SK-N-SH (cell line): ENCODE measurements at regions not wholly inside any gene's neighbourhood (a gene's known extent, or its start where the extent isn't known, plus 50 kb on each side); places are given as distances from the start of the nearest gene placed in this dataset.
"Not testable (repeated sequence)": the region's sequence is repeated elsewhere in the genome, so short reads cannot be mapped to it uniquely, and the experiment has no call there.

Experiments
- CTCF ChIA-PET: fragments of 300-600, 350-600 bp; formaldehyde crosslinking; extraction: SDS; loops from one replicate; lab custom pipeline; 2021; lab: Yijun Ruan, JAX
- POLR2A ChIA-PET: fragments of 350-600 bp; sonication (Branson Sonifier 250); formaldehyde crosslinking; extraction: SDS; loops from one replicate; lab custom pipeline; 2020; ENCODE audit warnings: antibody characterized with exemption, inconsistent platforms; lab: Yijun Ruan, JAX
- DNase-seq: peaks from one replicate; pipeline ENCODE4 v3.0.0; 2012
- H2AFZ ChIP-seq: fragments of 200-600 bp; sonication (generic); 2 replicates; pipeline ENCODE4 v1.8.1; 2016; ENCODE audit warnings: antibody characterized with exemption, mild to moderate bottlenecking, low read depth
- H3F3A ChIP-seq: fragments of 200-600 bp; sonication (generic); replicated peaks from 2 replicates; pipeline ENCODE3; 2016; ENCODE audit warnings: antibody characterized with exemption, mild to moderate bottlenecking; ENCODE audit not compliant: insufficient read depth
- H3K27ac ChIP-seq, 2 experiments: fragments of 200-500 bp in 1 of 2; fragments of 200-600 bp in 1 of 2; sonication (Bioruptor generic) in 1 of 2; sonication (generic), shearing (Covaris generic) in 1 of 2; 2 replicates each; pipeline versions ENCODE4 v1.5.1 to v1.6.1; 2014 to 2016; ENCODE audit warnings: low read depth in 2 of 2, inconsistent platforms in 1 of 2, low read length in 1 of 2, mild to moderate bottlenecking in 1 of 2, mixed read lengths in 1 of 2
- H3K27me3 ChIP-seq: fragments of 200-600 bp; sonication (generic), shearing (Covaris generic); 2 replicates; pipeline ENCODE4 v1.6.1; 2016; ENCODE audit warnings: mixed run types; ENCODE audit not compliant: insufficient read depth
- H3K36me3 ChIP-seq, 2 experiments: fragments of 200-500 bp in 1 of 2; fragments of 200-600 bp in 1 of 2; sonication (Bioruptor generic) in 1 of 2; sonication (generic) in 1 of 2; replicated peaks in 1 of 2; 2 replicates each; pipeline versions ENCODE3 to v1.5.1; 2014 to 2016; ENCODE audit warnings: low read length in 1 of 2, mild to moderate bottlenecking in 1 of 2; ENCODE audit not compliant: insufficient read depth in 2 of 2, control insufficient read depth in 1 of 2
- H3K4me1 ChIP-seq, 2 experiments: fragments of 200-500 bp in 1 of 2; fragments of 200-600 bp in 1 of 2; sonication (Bioruptor generic) in 1 of 2; sonication (generic), shearing (Covaris generic) in 1 of 2; 2 replicates each; pipeline versions ENCODE4 v1.5.1 to v1.6.1; 2014 to 2016; ENCODE audit warnings: low read depth in 1 of 2, low read length in 1 of 2, mixed run types in 1 of 2; ENCODE audit not compliant: insufficient read depth in 2 of 2, control insufficient read depth in 1 of 2
- H3K4me2 ChIP-seq: fragments of 200-600 bp; sonication (generic), shearing (Covaris generic); 2 replicates; pipeline ENCODE4 v1.6.1; 2017; ENCODE audit warnings: mixed run types
- H3K4me3 ChIP-seq, 2 experiments: fragments of 200-500 bp in 1 of 2; fragments of 200-600 bp in 1 of 2; sonication (Bioruptor generic) in 1 of 2; sonication (generic), shearing (Covaris generic) in 1 of 2; 2 replicates each; pipeline versions ENCODE4 v1.5.1 to v1.8.1; 2014 to 2016; ENCODE audit warnings: low read depth in 2 of 2, inconsistent platforms in 1 of 2, low read length in 1 of 2, mild to moderate bottlenecking in 1 of 2, mixed read lengths in 1 of 2, moderate library complexity in 1 of 2
- H3K79me2 ChIP-seq: fragments of 200-600 bp; sonication (generic); 2 replicates; pipeline ENCODE4 v1.8.1; 2017; ENCODE audit warnings: mild to moderate bottlenecking; ENCODE audit not compliant: insufficient read depth
- H3K9ac ChIP-seq: fragments of 200-600 bp; sonication (generic); 2 replicates; pipeline ENCODE4 v1.6.1; 2017; ENCODE audit warnings: mixed run types
- H3K9me2 ChIP-seq: fragments of 200-600 bp; sonication (generic); 2 replicates; pipeline ENCODE4 v1.6.1; 2017; ENCODE audit warnings: mixed run types
- H3K9me3 ChIP-seq: fragments of 200-600 bp; sonication (generic); 2 replicates; pipeline ENCODE4 v1.6.1; 2017; ENCODE audit warnings: mixed run types, mild to moderate bottlenecking, moderate library complexity
- H4K20me1 ChIP-seq: fragments of 200-600 bp; sonication (generic); 2 replicates; pipeline ENCODE4 v1.6.1; 2017; ENCODE audit warnings: mild to moderate bottlenecking, mixed run types; ENCODE audit not compliant: insufficient read depth
- CHD2 ChIP-seq: fragments of 150-350 bp; IDR thresholded peaks from 2 replicates; pipeline ENCODE4 v1.6.1; 2018; ENCODE audit warnings: low read length; ENCODE audit not compliant: partially characterized antibody
- EZH2phosphoT487 ChIP-seq: fragments of 200-600 bp; sonication (generic); IDR thresholded peaks from 2 replicates; pipeline ENCODE4 v1.6.1; 2017; ENCODE audit warnings: low read depth, mixed run types, mild to moderate bottlenecking, antibody characterized with exemption, moderate library complexity, borderline replicate concordance
- FOXM1 ChIP-seq: IDR thresholded peaks from 2 replicates; pipeline ENCODE4 v1.4.0; 2012; ENCODE audit warnings: low read depth, mild to moderate bottlenecking
- GABPA ChIP-seq: IDR thresholded peaks from 2 replicates; pipeline ENCODE4 v1.4.0; 2012; ENCODE audit warnings: low read depth, mild to moderate bottlenecking
- JUND ChIP-seq: IDR thresholded peaks from 2 replicates; pipeline ENCODE4 v1.4.0; 2012
- MEF2A ChIP-seq: IDR thresholded peaks from 2 replicates; pipeline ENCODE4 v1.4.0; 2012; ENCODE audit warnings: low read depth, borderline replicate concordance
- RCOR1 ChIP-seq: fragments of 150-350 bp; IDR thresholded peaks from 2 replicates; pipeline ENCODE4 v1.6.1; 2017; ENCODE audit warnings: antibody characterized with exemption, low read length
- SIN3A ChIP-seq: IDR thresholded peaks from 2 replicates; pipeline ENCODE4 v1.6.1; 2012; ENCODE audit warnings: low read depth, mild to moderate bottlenecking, low read length, moderate library complexity, borderline replicate concordance
- WGBS: methylation state at CpG from one replicate; pipeline ENCODE4 v1.1.6; 2017; ENCODE audit warnings: low lambda C conversion rate; 5-methylcytosine and 5-hydroxymethylcytosine counted together
- TF ChIP-seq, protein P1 (sequence below): IDR thresholded peaks from 2 replicates; pipeline ENCODE4 v1.4.0; 2012; ENCODE audit warnings: low read depth
- TF ChIP-seq, protein P2 (sequence below): fragments of 150-350 bp; IDR thresholded peaks from 2 replicates; pipeline ENCODE4 v1.6.1; 2017; ENCODE audit warnings: antibody characterized with exemption, low read length, low read depth, borderline replicate concordance
- TF ChIP-seq, protein P3 (sequence below): fragments of 200-600 bp; sonication (generic); IDR thresholded peaks from 2 replicates; pipeline ENCODE4 v1.6.1; 2017; ENCODE audit warnings: antibody characterized with exemption, mild to moderate bottlenecking, moderate library complexity
- TF ChIP-seq, protein P4 (sequence below): IDR thresholded peaks from 2 replicates; pipeline ENCODE4; 2012
- TF ChIP-seq, protein P5 (sequence below): fragments of 150-350 bp; IDR thresholded peaks from 2 replicates; pipeline ENCODE4 v1.6.1; 2016; ENCODE audit warnings: mild to moderate bottlenecking, low read depth, low read length

DNA sequence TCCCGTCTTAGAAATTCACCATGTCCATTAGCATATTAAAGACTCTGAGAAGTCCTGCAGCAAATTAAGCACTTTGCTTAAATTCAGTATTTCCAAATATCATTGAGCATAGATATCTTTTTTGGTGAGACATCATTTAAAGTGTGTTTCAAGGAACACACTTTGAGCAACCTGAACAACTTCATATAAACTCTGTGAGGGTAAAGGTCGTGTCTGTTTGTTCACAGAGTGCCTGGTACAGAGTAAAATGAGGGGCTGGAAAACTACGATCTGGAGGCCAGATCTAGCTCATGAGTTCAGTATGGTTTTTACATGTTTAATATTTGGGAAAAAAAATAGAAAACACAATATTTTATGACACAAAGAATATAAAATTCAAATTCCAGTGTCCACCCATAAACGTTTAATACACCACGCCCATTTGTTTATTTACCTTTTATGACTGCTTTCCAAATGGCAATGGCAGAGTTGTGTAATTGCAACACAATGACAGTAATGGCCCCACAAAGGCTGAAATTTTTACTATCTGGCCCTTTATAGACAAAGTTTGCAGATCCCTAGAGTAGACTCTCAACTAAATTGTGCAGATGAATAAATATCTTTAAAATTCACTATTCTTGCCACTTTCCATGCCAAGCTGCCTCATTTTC lies 67.4 kb downstream of the SNTN start:
- TF ChIP-seq FOXM1 (no peak), MEF2A (no peak), CHD2 (no peak), RCOR1 (no peak), GABPA (no peak), EZH2phosphoT487 (no peak), JUND (no peak), SIN3A (no peak)
- TF ChIP-seq, protein P1, sequence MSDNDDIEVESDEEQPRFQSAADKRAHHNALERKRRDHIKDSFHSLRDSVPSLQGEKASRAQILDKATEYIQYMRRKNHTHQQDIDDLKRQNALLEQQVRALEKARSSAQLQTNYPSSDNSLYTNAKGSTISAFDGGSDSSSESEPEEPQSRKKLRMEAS: no peak
- TF ChIP-seq, protein P2, sequence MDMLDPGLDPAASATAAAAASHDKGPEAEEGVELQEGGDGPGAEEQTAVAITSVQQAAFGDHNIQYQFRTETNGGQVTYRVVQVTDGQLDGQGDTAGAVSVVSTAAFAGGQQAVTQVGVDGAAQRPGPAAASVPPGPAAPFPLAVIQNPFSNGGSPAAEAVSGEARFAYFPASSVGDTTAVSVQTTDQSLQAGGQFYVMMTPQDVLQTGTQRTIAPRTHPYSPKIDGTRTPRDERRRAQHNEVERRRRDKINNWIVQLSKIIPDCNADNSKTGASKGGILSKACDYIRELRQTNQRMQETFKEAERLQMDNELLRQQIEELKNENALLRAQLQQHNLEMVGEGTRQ: no peak
- TF ChIP-seq, protein P3, sequence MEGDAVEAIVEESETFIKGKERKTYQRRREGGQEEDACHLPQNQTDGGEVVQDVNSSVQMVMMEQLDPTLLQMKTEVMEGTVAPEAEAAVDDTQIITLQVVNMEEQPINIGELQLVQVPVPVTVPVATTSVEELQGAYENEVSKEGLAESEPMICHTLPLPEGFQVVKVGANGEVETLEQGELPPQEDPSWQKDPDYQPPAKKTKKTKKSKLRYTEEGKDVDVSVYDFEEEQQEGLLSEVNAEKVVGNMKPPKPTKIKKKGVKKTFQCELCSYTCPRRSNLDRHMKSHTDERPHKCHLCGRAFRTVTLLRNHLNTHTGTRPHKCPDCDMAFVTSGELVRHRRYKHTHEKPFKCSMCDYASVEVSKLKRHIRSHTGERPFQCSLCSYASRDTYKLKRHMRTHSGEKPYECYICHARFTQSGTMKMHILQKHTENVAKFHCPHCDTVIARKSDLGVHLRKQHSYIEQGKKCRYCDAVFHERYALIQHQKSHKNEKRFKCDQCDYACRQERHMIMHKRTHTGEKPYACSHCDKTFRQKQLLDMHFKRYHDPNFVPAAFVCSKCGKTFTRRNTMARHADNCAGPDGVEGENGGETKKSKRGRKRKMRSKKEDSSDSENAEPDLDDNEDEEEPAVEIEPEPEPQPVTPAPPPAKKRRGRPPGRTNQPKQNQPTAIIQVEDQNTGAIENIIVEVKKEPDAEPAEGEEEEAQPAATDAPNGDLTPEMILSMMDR: no peak
- TF ChIP-seq, protein P4, sequence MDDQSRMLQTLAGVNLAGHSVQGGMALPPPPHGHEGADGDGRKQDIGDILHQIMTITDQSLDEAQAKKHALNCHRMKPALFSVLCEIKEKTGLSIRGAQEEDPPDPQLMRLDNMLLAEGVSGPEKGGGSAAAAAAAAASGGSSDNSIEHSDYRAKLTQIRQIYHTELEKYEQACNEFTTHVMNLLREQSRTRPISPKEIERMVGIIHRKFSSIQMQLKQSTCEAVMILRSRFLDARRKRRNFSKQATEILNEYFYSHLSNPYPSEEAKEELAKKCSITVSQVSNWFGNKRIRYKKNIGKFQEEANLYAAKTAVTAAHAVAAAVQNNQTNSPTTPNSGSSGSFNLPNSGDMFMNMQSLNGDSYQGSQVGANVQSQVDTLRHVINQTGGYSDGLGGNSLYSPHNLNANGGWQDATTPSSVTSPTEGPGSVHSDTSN: no peak
- TF ChIP-seq, protein P5, sequence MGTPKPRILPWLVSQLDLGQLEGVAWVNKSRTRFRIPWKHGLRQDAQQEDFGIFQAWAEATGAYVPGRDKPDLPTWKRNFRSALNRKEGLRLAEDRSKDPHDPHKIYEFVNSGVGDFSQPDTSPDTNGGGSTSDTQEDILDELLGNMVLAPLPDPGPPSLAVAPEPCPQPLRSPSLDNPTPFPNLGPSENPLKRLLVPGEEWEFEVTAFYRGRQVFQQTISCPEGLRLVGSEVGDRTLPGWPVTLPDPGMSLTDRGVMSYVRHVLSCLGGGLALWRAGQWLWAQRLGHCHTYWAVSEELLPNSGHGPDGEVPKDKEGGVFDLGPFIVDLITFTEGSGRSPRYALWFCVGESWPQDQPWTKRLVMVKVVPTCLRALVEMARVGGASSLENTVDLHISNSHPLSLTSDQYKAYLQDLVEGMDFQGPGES: no peak
- POLR2A ChIA-PET: no interaction called here
- CTCF ChIA-PET: no interaction called here

DNA sequence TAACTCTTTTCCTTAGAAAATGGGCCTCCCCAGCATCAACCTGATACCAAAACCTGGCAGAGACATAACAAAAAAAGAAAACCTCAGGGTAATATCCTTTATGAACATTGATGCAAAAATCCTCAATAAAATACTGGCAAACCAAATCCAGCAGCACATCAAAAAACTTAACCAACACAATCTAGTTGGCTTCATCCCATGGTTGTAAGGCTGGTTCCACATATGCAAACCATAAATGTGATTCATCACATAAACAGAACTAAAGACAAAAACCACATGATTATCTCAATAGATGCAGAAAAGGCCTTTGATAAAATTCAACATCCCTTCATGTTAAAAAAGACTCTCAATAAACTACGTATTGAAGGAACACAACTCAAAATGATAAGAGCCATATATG lies 68.5 kb downstream of the SNTN start:
- WGBS: 65% methylated on average over 1 of the region's 1 CpG
- not testable (repeated sequence) for H3K9me2 ChIP-seq

More for the DNA sequence above, 67.4 kb downstream of the SNTN start:
- no peak overlapping the region for H3K4me3 ChIP-seq
- WGBS: 70% methylated on average over 5 of the region's 5 CpGs
- H3K9ac ChIP-seq: no peak overlapping the region
- no peak overlapping the region for H3K4me2 ChIP-seq
- no peaks in the 10 kb centered on the region for H3K9me3 ChIP-seq
- no peak overlapping the region for H3K27ac ChIP-seq
- H4K20me1 ChIP-seq: no peaks in the 10 kb centered on the region
- H3K4me1 ChIP-seq: no peaks in the 10 kb centered on the region; a peak in 1 of 4 replicates
- no peaks in the 10 kb centered on the region for H3K79me2 ChIP-seq
- H3K9me2 ChIP-seq: no peaks in the 10 kb centered on the region
- no peak for DNase-seq
- H3F3A ChIP-seq: peaks cover 7% of the 10 kb centered on the region
- H2AFZ ChIP-seq: no peak overlapping the region
- no peaks in the 10 kb centered on the region for H3K36me3 ChIP-seq
- no peaks in the 10 kb centered on the region for H3K27me3 ChIP-seq

More for the DNA sequence above, 68.5 kb downstream of the SNTN start:
- POLR2A ChIA-PET, H3K9me3 ChIP-seq, H3K27me3 ChIP-seq, H3K79me2 ChIP-seq, H3K27ac ChIP-seq, DNase-seq, H3K4me1 ChIP-seq, H2AFZ ChIP-seq, H3K9ac ChIP-seq, CTCF ChIA-PET, H3K4me2 ChIP-seq, H3K36me3 ChIP-seq, H4K20me1 ChIP-seq, H3K4me3 ChIP-seq, H3F3A ChIP-seq: not testable (repeated sequence)
